ENCODE measurements at regions not wholly inside any gene's neighbourhood (a gene's known extent, or its start where the extent isn't known, plus 50 kb on each side); places are given as distances from the start of the nearest gene placed in this dataset.
"Not testable (repeated sequence)": the region's sequence is repeated elsewhere in the genome, so short reads cannot be mapped to it uniquely, and the experiment has no call there.

DNA sequence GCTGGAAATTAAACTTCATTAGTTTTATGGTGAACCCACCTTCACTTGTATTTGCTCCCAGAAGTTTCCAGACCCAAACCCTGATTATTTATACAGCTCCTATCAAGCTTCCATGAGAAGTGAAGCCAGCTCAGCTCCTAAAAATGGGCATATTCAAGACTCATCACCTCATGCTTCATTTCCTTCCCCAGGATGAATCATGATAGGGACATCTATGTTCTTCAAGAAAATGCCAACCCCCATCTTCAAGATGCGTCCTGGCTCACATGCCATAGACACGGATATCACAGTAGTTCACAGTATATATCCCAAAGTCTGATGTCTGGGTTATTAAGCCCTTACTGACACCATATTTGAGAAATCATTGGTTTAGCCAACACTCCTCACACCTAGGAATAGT is 217.6 kb downstream of the NPR3 start:
- no peak for DNase-seq (ENCODE audit: low spot score)
- 94% methylated on average over 2 of the region's 2 CpGs for WGBS
- H3K27ac ChIP-seq (ENCODE audit: low read depth in 1 of 2, low read length in 2 of 2): no peak overlapping the region
- H3K36me3 ChIP-seq (ENCODE audit: control insufficient read depth in 4 of 4, insufficient read depth in 3 of 4, low read depth in 1 of 4, low read length in 3 of 4): no peaks in the 10 kb centered on the region
- TF ChIP-seq, protein P1, sequence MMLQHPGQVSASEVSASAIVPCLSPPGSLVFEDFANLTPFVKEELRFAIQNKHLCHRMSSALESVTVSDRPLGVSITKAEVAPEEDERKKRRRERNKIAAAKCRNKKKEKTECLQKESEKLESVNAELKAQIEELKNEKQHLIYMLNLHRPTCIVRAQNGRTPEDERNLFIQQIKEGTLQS (IDR thresholded peaks at IDR 0.05): no peak
- TF ChIP-seq, protein P2, sequence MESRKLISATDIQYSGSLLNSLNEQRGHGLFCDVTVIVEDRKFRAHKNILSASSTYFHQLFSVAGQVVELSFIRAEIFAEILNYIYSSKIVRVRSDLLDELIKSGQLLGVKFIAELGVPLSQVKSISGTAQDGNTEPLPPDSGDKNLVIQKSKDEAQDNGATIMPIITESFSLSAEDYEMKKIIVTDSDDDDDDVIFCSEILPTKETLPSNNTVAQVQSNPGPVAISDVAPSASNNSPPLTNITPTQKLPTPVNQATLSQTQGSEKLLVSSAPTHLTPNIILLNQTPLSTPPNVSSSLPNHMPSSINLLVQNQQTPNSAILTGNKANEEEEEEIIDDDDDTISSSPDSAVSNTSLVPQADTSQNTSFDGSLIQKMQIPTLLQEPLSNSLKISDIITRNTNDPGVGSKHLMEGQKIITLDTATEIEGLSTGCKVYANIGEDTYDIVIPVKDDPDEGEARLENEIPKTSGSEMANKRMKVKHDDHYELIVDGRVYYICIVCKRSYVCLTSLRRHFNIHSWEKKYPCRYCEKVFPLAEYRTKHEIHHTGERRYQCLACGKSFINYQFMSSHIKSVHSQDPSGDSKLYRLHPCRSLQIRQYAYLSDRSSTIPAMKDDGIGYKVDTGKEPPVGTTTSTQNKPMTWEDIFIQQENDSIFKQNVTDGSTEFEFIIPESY (IDR thresholded peaks at IDR 0.05): no peak
- TF ChIP-seq SP1 (IDR thresholded peaks at IDR 0.05) (no peak), JUND (IDR thresholded peaks at IDR 0.05) (no peak), EGR1 (IDR thresholded peaks at IDR 0.05; ENCODE audit: low read depth in 2 of 2) (no peak), HNF4G (IDR thresholded peaks at IDR 0.05) (no peak), YY1 (IDR thresholded peaks at IDR 0.05) (no peak), FOXA1 (IDR thresholded peaks at IDR 0.05) (no peak), RXRA (IDR thresholded peaks at IDR 0.05) (no peak), RAD21 (IDR thresholded peaks at IDR 0.05) (no peak), FOXA2 (IDR thresholded peaks at IDR 0.05) (no peak), NR2F2 (IDR thresholded peaks at IDR 0.05) (no peak), HNF4A (conservative IDR thresholded peaks at IDR 0.05) (no peak), TAF1 (conservative IDR thresholded peaks at IDR 0.05) (no peak), GABPA (IDR thresholded peaks at IDR 0.05 in 1 of 2, conservative IDR thresholded peaks at IDR 0.05 in 1 of 2) (no peak)
- TF ChIP-seq, protein P3, sequence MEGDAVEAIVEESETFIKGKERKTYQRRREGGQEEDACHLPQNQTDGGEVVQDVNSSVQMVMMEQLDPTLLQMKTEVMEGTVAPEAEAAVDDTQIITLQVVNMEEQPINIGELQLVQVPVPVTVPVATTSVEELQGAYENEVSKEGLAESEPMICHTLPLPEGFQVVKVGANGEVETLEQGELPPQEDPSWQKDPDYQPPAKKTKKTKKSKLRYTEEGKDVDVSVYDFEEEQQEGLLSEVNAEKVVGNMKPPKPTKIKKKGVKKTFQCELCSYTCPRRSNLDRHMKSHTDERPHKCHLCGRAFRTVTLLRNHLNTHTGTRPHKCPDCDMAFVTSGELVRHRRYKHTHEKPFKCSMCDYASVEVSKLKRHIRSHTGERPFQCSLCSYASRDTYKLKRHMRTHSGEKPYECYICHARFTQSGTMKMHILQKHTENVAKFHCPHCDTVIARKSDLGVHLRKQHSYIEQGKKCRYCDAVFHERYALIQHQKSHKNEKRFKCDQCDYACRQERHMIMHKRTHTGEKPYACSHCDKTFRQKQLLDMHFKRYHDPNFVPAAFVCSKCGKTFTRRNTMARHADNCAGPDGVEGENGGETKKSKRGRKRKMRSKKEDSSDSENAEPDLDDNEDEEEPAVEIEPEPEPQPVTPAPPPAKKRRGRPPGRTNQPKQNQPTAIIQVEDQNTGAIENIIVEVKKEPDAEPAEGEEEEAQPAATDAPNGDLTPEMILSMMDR (IDR thresholded peaks at IDR 0.05; ENCODE audit: low read depth, low read length, missing input control): no peak
- TF ChIP-seq, protein P4, sequence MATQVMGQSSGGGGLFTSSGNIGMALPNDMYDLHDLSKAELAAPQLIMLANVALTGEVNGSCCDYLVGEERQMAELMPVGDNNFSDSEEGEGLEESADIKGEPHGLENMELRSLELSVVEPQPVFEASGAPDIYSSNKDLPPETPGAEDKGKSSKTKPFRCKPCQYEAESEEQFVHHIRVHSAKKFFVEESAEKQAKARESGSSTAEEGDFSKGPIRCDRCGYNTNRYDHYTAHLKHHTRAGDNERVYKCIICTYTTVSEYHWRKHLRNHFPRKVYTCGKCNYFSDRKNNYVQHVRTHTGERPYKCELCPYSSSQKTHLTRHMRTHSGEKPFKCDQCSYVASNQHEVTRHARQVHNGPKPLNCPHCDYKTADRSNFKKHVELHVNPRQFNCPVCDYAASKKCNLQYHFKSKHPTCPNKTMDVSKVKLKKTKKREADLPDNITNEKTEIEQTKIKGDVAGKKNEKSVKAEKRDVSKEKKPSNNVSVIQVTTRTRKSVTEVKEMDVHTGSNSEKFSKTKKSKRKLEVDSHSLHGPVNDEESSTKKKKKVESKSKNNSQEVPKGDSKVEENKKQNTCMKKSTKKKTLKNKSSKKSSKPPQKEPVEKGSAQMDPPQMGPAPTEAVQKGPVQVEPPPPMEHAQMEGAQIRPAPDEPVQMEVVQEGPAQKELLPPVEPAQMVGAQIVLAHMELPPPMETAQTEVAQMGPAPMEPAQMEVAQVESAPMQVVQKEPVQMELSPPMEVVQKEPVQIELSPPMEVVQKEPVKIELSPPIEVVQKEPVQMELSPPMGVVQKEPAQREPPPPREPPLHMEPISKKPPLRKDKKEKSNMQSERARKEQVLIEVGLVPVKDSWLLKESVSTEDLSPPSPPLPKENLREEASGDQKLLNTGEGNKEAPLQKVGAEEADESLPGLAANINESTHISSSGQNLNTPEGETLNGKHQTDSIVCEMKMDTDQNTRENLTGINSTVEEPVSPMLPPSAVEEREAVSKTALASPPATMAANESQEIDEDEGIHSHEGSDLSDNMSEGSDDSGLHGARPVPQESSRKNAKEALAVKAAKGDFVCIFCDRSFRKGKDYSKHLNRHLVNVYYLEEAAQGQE (IDR thresholded peaks at IDR 0.05): no peak
- TF ChIP-seq, protein P5, sequence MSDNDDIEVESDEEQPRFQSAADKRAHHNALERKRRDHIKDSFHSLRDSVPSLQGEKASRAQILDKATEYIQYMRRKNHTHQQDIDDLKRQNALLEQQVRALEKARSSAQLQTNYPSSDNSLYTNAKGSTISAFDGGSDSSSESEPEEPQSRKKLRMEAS (IDR thresholded peaks at IDR 0.05): no peak
- no peak overlapping the region for H3K4me3 ChIP-seq (ENCODE audit: low read depth in 1 of 3, low read length in 3 of 3)
- no peaks in the 10 kb centered on the region for H3K9me3 ChIP-seq (ENCODE audit: control insufficient read depth in 4 of 4, low read length in 3 of 4)
- H3K9ac ChIP-seq (ENCODE audit: low read depth in 1 of 2, low read length in 2 of 2): no peak overlapping the region
- no peaks in the 10 kb centered on the region for H3K27me3 ChIP-seq (ENCODE audit: control insufficient read depth in 4 of 4, insufficient read depth in 4 of 4, low read length in 3 of 4)
- H3K4me1 ChIP-seq (ENCODE audit: control insufficient read depth in 4 of 4, insufficient read depth in 4 of 4, low read length in 3 of 4): no peaks in the 10 kb centered on the region

DNA sequence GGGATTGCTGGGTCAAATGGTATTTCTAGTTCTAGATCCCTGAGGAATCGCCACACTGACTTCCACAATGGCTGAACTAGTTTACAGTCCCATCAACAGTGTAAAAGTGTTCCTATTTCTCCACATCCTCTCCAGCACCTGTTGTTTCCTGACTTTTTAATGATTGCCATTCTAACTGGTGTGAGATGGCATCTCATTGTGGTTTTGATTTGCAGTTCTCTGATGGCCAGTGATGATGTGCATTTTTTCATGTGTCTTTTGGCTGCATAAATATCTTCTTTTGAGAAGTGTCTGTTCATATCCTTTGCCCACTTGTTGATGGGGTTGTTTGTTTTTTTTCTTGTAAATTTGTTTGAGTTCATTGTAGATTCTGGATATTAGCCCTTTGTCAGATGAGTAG is 220.3 kb downstream of the NPR3 start:
- H3K9ac ChIP-seq (ENCODE audit: low read depth in 1 of 2, low read length in 2 of 2); H3K27ac ChIP-seq (ENCODE audit: low read depth in 1 of 2, low read length in 2 of 2); H3K4me1 ChIP-seq (ENCODE audit: control insufficient read depth in 4 of 4, insufficient read depth in 4 of 4, low read length in 3 of 4); H3K36me3 ChIP-seq (ENCODE audit: control insufficient read depth in 4 of 4, insufficient read depth in 3 of 4, low read depth in 1 of 4, low read length in 3 of 4); DNase-seq (ENCODE audit: low spot score); H3K4me3 ChIP-seq (ENCODE audit: low read depth in 1 of 3, low read length in 3 of 3); H3K9me3 ChIP-seq (ENCODE audit: control insufficient read depth in 4 of 4, low read length in 3 of 4); H3K27me3 ChIP-seq (ENCODE audit: control insufficient read depth in 4 of 4, insufficient read depth in 4 of 4, low read length in 3 of 4): not testable (repeated sequence)
- 57% methylated on average over 1 of the region's 1 CpG for WGBS
